ENCODE measurements at regions not wholly inside any gene's neighbourhood (a gene's known extent, or its start where the extent isn't known, plus 50 kb on each side); places are given as distances from the start of the nearest gene placed in this dataset.
"Not testable (repeated sequence)": the region's sequence is repeated elsewhere in the genome, so short reads cannot be mapped to it uniquely, and the experiment has no call there.

- DNase-seq (ENCODE audit: low spot score), result no peak
- intact Hi-C loops (cut with DNase I), result no loop called here
Measured at GRCh38 chr12:59408431-59408830, 187.4 kb upstream of the SLC16A7 start.

- DNase-seq (ENCODE audit: low spot score), result no peak
- intact Hi-C loops (cut with DNase I), result no loop called here
Measured at GRCh38 chr12:59407799-59408198, 188.0 kb upstream of the SLC16A7 start.

- intact Hi-C loops (cut with DNase I), result no loop called here
- no peak for DNase-seq (ENCODE audit: low spot score)
Measured at GRCh38 chr12:59405992-59406391, 189.8 kb upstream of the SLC16A7 start.

DNA sequence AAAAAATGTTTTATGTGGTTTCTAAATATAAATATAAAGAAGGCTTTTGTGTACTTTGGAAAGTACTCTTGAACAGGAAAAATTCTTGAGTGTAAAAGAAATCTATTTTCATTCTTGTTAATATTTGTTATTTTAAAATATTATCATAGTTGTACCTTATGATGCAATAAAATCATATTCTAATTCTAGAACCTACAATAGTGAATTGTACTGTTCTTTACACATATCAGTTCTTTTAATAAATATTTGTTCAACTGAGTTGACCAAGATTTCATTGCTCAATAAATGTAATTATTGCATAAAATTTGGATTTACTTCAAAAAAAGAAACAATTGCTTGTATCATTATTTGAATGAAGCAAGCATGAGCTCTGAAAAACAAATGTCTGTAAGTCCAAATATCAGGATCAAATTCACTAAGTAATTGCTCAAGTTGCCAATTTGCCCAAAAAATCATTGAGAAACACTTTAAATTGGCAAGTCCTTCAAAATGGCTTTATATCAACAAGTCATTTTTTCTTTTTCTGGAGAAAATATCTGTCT is 191.6 kb upstream of the SLC16A7 start:
- intact Hi-C loops (cut with DNase I), result no loop called here
- DNase-seq (ENCODE audit: low spot score), result no peak

DNA sequence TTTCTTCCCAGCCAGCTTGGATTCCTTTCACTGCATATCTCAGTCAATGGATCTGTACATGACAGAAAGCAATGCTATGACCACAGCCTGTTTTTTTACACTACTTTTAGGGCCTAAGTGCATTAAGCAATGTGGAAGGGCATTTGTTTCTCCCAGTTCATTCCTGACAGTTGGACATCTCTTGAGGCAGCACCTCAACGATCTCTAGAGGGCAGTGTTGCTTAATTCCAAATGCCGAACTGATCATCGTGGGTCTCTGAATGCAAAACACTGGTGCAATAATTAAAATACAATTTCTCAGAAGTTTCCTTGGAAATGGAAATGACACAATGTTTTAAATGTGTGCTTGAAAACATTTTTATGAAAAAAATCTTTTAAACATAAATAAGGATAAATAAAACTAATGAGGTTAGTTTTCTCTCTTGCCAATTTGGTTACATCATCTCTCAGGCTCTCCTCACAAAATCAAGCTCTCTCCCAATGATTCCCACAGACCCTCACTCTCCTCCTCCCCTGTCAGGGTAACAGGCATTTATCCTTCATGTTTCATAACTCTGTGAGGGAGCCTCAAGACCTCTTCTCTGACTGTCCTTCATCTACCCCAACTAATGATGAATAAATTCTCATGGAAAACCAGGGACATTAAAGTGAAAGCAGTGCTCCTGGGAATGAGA is 192.4 kb upstream of the SLC16A7 start:
- intact Hi-C loops (cut with DNase I), result no loop called here
- no peak for DNase-seq (ENCODE audit: low spot score)

GRCh38 chr12:59401862-59402261 is 194.0 kb upstream of the SLC16A7 start:
- intact Hi-C loops (cut with DNase I), result no loop called here
- DNase-seq (ENCODE audit: low spot score), result no peak

DNA sequence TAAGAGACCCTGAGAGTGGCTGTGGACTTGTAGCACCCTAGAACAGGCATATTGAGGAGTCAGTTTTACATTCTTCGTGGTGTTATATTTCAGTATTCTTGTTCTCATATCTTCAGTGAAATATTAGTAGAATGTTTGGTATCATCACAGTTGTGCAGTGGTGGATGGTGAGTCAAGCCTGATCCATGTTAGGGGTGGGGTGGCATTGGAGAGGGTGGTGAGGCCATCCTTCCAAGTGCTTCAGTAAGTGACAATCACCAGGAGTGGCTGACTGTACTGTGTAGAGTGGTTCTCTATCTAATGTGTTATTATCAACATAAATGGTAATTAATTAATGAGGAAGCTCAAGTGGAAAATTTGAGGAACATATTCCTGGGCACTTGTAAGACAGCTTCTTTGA is 197.7 kb upstream of the SLC16A7 start:
- intact Hi-C loops (cut with DNase I), result no loop called here
- no peak for DNase-seq (ENCODE audit: low spot score)

- intact Hi-C loops (cut with DNase I), result no loop called here
Measured at GRCh38 chr12:59396919-59397318, 198.9 kb upstream of the SLC16A7 start.

DNA sequence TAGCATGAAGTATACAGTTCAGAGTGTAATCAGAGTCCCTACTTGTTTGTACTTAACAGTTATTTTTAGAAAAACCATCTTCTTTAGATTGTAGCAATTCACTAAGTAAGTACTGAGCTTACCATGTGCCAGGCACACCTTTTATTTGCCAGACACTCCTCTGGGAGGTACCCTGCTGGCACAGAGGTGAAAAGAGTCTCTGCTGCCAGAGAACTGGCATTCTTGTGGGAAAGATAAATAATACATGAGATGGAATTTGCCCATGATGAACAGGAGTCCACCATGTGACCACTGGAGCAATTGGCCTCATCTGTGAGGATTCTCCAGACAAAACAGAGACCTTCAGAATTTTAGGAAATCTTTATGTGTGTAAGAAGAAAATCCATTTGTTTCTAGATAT is 199.3 kb upstream of the SLC16A7 start:
- DNase-seq (ENCODE audit: low spot score), result no peak
- intact Hi-C loops (cut with DNase I), result no loop called here

More at GRCh38 chr12:59396919-59397318, 198.9 kb upstream of the SLC16A7 start:
- DNase-seq (ENCODE audit: low spot score), result no peak

DNA sequence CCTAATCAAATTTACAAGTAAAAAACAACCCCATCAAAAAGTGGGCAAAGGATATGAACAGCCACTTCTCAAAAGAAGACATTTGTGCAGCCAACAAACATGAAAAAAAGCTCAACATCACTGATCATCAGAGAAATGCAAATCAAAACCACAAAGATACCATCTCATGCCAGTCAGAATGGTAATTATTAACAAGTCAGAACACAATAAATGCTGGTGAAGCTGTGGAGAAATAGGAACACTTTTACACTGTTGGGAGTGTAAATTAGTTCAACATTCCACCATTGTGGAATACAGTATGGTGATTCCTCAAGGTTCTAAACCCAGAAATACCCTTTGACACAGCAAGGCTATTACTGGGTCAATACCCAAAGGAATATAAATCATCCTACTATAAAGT is 200.5 kb upstream of the SLC16A7 start:
- intact Hi-C loops (cut with DNase I); DNase-seq (ENCODE audit: low spot score): not testable (repeated sequence)

DNA sequence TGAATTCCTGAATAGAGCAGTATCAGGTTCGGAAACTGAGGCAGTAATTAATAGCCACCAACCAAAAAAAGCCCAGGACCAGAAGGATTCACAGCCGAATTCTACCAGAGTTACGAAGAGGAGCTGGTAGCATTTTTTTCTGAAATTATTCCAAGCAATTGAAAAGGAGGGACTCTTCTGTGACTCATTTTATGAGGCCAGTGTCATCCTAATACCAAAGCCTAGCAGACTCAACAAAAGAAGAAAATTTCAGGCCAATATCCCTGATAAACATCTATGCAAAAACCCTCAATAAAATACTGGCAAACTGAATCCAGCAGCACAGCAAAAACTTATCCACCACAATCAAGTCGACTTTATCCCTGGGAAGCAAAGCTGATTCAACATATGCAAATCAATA is 202.3 kb upstream of the SLC16A7 start:
- intact Hi-C loops (cut with DNase I), result no loop called here
- DNase-seq (ENCODE audit: low spot score), result no peak

GRCh38 chr12:59389968-59390576 is 205.8 kb upstream of the SLC16A7 start:
- no peak for DNase-seq (ENCODE audit: low spot score)
- intact Hi-C loops (cut with DNase I), result no loop called here

DNA sequence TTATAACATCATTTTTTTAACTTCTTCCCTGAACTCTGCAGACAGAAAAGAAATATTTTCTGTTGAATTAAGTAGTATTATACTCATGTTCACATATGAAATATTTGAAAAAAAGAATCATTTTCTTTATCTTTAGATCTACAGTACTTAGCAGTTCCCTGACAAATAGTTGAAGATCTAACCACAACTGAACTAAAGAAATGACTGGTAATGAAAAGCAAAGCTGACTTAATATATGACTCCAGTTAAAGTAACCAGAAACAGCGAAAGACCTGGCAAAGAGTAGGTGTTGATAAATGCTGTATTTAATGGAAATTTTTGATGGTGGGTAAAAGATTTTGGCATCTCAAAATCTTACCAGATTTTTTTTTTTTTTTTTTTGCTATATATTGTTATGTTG is 207.1 kb upstream of the SLC16A7 start:
- intact Hi-C loops (cut with DNase I), result no loop called here
- no peak for DNase-seq (ENCODE audit: low spot score)

DNA sequence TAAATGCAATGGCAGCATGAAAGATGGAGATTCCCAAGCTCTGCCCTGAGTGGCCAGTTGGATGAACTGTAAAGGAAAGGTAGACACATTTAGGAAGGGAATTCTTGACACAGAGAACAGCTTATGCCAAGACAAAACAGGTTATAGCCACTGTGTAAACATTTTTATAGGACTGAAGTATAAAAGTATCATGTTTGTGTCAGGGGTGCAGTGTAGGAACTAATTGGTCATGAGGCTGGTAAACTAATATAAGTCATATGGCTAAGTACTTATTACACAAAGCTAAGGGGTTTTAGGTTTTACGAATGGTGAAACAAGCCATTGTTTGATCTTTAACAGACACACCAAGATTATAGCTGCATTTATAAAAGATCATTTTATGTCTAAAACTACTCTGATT is 207.7 kb upstream of the SLC16A7 start:
- DNase-seq (ENCODE audit: low spot score), result no peak
- intact Hi-C loops (cut with DNase I), result no loop called here

DNA sequence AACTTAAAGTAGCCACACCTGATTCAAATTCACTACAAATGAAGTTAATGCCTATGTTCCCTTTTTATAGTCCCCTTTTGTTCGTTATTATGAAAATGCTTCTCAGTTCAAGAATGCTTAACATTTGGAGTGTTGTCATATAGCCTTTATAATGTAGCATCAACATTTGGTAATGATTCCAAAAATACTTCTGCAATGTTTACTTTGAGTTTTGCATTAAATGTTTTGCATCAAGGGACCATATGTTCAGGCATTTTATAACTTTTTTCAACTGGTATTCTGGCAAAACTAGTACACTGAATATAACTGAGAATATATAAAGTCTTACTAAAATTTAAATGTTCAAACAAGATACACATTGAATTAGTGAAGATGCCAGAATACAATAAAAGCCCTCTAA is 209.6 kb upstream of the SLC16A7 start:
- intact Hi-C loops (cut with DNase I), result no loop called here
- DNase-seq (ENCODE audit: low spot score), result no peak

DNA sequence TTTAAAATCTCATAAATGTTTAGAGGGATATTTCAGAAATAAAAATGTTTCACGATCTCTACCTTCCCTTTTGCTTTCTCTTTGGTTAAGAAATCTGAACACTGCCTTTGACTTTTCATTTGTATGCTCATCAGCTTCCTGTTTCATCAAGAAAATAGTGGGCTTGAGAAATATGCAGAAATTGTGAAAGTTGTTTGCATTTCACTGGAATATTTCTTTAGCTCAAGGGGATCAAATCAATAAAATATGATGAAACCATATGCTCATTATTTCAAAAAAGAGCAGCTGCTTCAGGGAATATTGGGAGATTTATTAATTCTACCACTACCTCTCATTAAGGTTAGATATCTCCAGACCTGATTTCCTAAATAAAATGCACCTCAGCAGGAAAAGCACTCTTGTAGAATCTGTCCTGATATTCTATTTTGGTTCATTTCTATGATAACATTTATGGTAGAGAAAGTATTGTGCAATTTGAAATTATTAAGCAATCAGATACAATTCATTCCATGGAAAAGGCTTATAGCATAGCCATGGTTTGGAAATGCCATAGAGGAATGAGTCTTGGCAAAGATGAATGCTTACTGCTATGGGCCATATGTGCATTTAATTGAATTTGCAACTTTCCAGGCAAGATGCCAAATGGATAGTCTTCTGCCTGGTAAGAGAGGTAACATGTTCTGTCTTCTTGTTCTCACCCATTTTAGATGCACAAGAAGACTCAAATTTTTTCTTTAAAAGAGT is 212.6 kb upstream of the SLC16A7 start:
- intact Hi-C loops (cut with DNase I), result no loop called here
- no peak for DNase-seq (ENCODE audit: low spot score)

- intact Hi-C loops (cut with DNase I), result no loop called here
- DNase-seq (ENCODE audit: low spot score), result no peak
Measured at GRCh38 chr12:59382282-59383078, 213.3 kb upstream of the SLC16A7 start.

DNA sequence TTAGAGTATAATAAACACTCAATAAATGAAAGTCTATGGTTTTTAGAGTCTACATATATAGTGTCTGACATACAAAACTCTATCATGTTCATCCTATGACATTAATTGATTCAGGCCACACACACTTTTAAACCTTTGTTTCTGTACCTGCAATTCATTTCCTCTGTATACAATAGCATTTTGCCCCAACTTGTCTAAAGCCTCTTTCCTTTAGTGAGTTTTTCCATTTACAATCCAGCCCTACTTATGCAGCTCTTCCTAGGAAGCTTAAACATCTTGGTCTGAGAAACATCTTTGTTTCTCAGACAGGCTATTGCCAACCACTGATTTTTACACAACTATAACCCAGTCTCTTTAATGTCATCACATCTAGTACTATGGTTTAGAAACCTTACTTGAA is 214.7 kb upstream of the SLC16A7 start:
- intact Hi-C loops (cut with DNase I), result no loop called here
- no peak for DNase-seq (ENCODE audit: low spot score)

GRCh38 chr12:59375633-59376032 is 220.2 kb upstream of the SLC16A7 start:
- intact Hi-C loops (cut with DNase I), result no loop called here
- DNase-seq (ENCODE audit: low spot score), result no peak

GRCh38 chr12:59374783-59375182 is 221.0 kb upstream of the SLC16A7 start:
- intact Hi-C loops (cut with DNase I), result no loop called here
- no peak for DNase-seq (ENCODE audit: low spot score)
